ENCODE measurements at regions not wholly inside any gene's neighbourhood (a gene's known extent, or its start where the extent isn't known, plus 50 kb on each side); places are given as distances from the start of the nearest gene placed in this dataset.

DNA sequence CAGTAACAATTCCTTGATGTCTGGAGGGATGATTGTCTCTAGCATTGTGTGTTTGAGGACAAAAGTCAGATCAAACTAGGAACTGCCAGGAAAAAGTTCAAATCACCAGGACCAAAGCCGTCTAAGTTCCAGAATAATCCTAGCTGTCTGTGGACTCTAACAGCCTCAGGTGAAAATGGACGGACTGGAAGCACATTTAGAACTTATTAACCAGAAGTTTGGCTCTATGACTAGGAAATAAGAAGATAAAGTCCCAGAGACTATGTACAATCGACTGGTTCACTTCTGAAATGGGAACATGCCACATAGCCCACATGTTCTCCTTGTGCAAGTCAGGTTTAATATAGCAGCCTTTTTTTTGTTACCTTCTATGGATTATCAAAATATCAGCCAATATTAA is 50.6 kb upstream of the SGO1 start:
- H3K4me3 Mint-ChIP-seq, result no peak overlapping the region
- H3K9me3 Mint-ChIP-seq, result no peaks in the 10 kb centered on the region
- H3K4me1 Mint-ChIP-seq (ENCODE audit: low read depth in 2 of 2), result no peaks in the 10 kb centered on the region
- no peaks in the 10 kb centered on the region for H3K36me3 Mint-ChIP-seq (ENCODE audit: insufficient read depth)
- H3K27me3 Mint-ChIP-seq, result no peaks in the 10 kb centered on the region
- H3K27ac Mint-ChIP-seq, result no peak overlapping the region
- DNase-seq (no peak), ATAC-seq (replicated peaks) (no peak)
